ENCODE measurements at regions not wholly inside any gene's neighbourhood (a gene's known extent, or its start where the extent isn't known, plus 50 kb on each side); places are given as distances from the start of the nearest gene placed in this dataset.

DNA sequence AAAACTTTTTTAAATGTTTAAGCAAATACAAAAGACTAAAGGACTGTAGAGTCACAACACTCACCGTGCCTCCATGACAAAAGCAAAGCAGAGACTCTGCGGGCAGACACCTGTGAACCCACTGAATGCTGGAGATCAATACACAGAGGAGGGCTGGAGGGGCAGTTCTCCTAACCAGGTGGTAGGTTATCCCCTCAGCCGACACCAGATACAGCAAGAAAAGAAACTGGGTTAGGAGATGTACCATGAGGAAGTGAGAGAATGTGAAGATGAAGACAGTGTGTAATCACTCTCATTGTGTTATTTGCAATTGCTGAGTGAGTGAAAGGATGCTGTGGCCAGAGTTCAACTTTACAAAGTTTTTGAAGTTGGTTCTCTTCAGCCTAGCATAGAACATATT is 480.3 kb downstream of the BCL11B start:
- no peaks in the 10 kb centered on the region for H3K36me3 Mint-ChIP-seq (ENCODE audit: low read depth, unreplicated experiment)
- no peaks in the 10 kb centered on the region for H3K9me3 Mint-ChIP-seq (ENCODE audit: unreplicated experiment)
- TF ChIP-seq, protein P1, sequence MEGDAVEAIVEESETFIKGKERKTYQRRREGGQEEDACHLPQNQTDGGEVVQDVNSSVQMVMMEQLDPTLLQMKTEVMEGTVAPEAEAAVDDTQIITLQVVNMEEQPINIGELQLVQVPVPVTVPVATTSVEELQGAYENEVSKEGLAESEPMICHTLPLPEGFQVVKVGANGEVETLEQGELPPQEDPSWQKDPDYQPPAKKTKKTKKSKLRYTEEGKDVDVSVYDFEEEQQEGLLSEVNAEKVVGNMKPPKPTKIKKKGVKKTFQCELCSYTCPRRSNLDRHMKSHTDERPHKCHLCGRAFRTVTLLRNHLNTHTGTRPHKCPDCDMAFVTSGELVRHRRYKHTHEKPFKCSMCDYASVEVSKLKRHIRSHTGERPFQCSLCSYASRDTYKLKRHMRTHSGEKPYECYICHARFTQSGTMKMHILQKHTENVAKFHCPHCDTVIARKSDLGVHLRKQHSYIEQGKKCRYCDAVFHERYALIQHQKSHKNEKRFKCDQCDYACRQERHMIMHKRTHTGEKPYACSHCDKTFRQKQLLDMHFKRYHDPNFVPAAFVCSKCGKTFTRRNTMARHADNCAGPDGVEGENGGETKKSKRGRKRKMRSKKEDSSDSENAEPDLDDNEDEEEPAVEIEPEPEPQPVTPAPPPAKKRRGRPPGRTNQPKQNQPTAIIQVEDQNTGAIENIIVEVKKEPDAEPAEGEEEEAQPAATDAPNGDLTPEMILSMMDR (IDR thresholded peaks at IDR 0.05; ENCODE audit: unreplicated experiment) = no peak
- H3K4me1 Mint-ChIP-seq (ENCODE audit: unreplicated experiment) = no peaks in the 10 kb centered on the region
- DNase-seq (ENCODE audit: low spot score) = no peak
- H3K27me3 Mint-ChIP-seq (ENCODE audit: unreplicated experiment) = no peaks in the 10 kb centered on the region
- no peak overlapping the region for H3K27ac Mint-ChIP-seq (ENCODE audit: unreplicated experiment)
- H3K4me3 Mint-ChIP-seq (ENCODE audit: unreplicated experiment) = no peak overlapping the region

DNA sequence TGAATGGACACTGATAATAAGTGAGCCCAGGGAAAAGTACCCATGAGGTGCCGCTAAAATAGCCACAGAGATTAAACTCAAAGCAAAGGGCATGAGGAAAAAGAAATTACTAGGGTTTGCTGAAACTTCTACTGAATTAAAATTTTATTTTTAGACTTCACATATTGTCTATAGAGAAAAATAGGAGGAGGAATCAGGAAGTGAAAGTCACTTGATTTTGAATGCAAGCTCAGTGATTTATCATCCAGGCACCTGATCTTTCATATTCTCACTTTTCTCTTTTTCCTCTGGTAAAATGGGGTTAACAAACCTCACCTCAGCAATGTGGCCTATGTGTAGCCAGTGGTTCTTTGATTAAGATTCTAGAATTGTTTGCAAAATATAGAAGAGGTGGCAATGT is 479.8 kb downstream of the BCL11B start:
- Mint-ChIP-seq H3K4me3 (ENCODE audit: unreplicated experiment) (no peak overlapping the region), H3K4me1 (ENCODE audit: unreplicated experiment) (no peaks in the 10 kb centered on the region), H3K27ac (ENCODE audit: unreplicated experiment) (no peak overlapping the region), H3K36me3 (ENCODE audit: low read depth, unreplicated experiment) (no peaks in the 10 kb centered on the region), H3K27me3 (ENCODE audit: unreplicated experiment) (peaks cover 2% of the 10 kb centered on the region), H3K9me3 (ENCODE audit: unreplicated experiment) (no peaks in the 10 kb centered on the region)
- no peak for DNase-seq (ENCODE audit: low spot score)
- TF ChIP-seq, protein P1 (IDR thresholded peaks at IDR 0.05; ENCODE audit: unreplicated experiment) = no peak

DNA sequence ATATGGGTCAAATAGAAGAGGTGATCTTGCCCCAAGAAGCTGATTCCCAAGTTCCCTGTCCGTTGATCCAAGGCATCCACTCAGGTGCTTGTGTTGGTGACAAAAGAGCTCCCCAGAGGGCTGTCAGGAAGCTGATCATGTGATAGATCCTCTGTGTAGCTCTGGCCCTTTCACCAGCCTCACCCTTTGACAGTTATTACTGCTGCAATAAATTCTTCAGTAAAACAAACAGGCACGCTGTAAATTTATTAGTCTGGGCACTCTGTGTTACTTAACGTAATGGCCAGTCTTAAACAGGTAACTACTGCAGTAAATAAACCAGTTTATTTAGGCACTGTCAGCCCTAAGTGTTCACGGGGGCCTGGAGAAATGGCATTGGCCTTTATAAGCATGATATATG is 473.9 kb downstream of the BCL11B start:
- no peaks in the 10 kb centered on the region for H3K4me1 Mint-ChIP-seq (ENCODE audit: unreplicated experiment)
- no peak overlapping the region for H3K27ac Mint-ChIP-seq (ENCODE audit: unreplicated experiment)
- TF ChIP-seq, protein P1 (IDR thresholded peaks at IDR 0.05; ENCODE audit: unreplicated experiment) = no peak
- peaks cover 3% of the 10 kb centered on the region for H3K27me3 Mint-ChIP-seq (ENCODE audit: unreplicated experiment)
- H3K36me3 Mint-ChIP-seq (ENCODE audit: low read depth, unreplicated experiment) = no peaks in the 10 kb centered on the region
- no peaks in the 10 kb centered on the region for H3K9me3 Mint-ChIP-seq (ENCODE audit: unreplicated experiment)
- DNase-seq (ENCODE audit: low spot score) = no peak
- no peak overlapping the region for H3K4me3 Mint-ChIP-seq (ENCODE audit: unreplicated experiment)

DNA sequence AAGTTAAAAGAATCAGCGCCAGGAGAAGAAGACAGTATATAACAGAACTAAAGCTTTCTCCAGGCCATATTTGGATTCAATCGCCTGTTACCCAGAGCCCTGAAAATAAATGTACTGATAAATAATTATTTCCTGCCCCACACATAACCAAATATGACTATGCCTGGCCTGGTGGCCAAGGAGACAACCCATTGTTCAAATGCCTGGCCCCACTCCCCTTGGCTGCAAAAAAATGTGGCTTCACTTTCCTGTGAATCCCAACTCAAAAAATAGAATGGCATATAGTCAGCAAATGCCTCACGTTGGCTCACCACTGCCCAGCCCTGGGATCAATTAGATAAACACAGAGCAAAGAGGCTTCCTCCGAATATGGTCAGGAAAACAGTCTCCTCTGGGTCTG is 472.1 kb downstream of the BCL11B start:
- TF ChIP-seq, protein P1 (IDR thresholded peaks at IDR 0.05; ENCODE audit: unreplicated experiment) = no peak
- Mint-ChIP-seq H3K9me3 (ENCODE audit: unreplicated experiment) (no peaks in the 10 kb centered on the region), H3K4me3 (ENCODE audit: unreplicated experiment) (no peak overlapping the region), H3K27ac (ENCODE audit: unreplicated experiment) (no peak overlapping the region), H3K36me3 (ENCODE audit: low read depth, unreplicated experiment) (no peaks in the 10 kb centered on the region), H3K4me1 (ENCODE audit: unreplicated experiment) (no peaks in the 10 kb centered on the region), H3K27me3 (ENCODE audit: unreplicated experiment) (peaks cover 3% of the 10 kb centered on the region)
- DNase-seq (ENCODE audit: low spot score) = no peak

DNA sequence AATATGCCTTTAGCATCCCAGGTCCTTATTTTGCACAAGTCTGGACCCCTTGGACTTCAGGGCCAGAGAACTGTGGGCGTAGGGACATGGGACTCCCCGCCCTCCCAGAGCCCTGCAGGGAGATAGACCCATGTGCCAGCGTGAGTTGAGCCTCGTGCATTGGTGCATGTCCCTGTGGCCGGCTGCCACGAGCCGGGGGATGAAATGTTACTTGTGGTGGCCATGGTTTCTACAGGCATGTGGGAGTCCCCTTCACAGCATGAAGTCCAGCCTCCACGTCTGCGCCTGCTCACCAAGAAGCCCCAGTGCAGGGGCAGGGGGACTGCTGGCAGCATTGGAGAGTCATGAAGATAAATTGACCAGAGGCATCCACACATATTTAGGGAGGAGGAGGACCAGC is 470.0 kb downstream of the BCL11B start:
- peaks cover 3% of the 10 kb centered on the region for H3K27me3 Mint-ChIP-seq (ENCODE audit: unreplicated experiment)
- TF ChIP-seq, protein P1 (IDR thresholded peaks at IDR 0.05; ENCODE audit: unreplicated experiment) = no peak
- H3K27ac Mint-ChIP-seq (ENCODE audit: unreplicated experiment) = no peak overlapping the region
- H3K4me1 Mint-ChIP-seq (ENCODE audit: unreplicated experiment) = no peaks in the 10 kb centered on the region
- H3K4me3 Mint-ChIP-seq (ENCODE audit: unreplicated experiment) = no peak overlapping the region
- H3K9me3 Mint-ChIP-seq (ENCODE audit: unreplicated experiment) = no peaks in the 10 kb centered on the region
- no peaks in the 10 kb centered on the region for H3K36me3 Mint-ChIP-seq (ENCODE audit: low read depth, unreplicated experiment)
- no peak for DNase-seq (ENCODE audit: low spot score)
